Activated CD4-positive, CD25-positive, alpha-beta regulatory T cell treated with anti-CD3 and anti-CD28 coated beads, Interleukin-2, amount 50 U/mL, for 72 hours (primary cell): ENCODE measurements at regions not wholly inside any gene's neighbourhood (a gene's known extent, or its start where the extent isn't known, plus 50 kb on each side); places are given as distances from the start of the nearest gene placed in this dataset.

Experiments used
- DNase-seq: peaks from one replicate; pipeline ENCODE4 v3.0.0; 2021

DNA sequence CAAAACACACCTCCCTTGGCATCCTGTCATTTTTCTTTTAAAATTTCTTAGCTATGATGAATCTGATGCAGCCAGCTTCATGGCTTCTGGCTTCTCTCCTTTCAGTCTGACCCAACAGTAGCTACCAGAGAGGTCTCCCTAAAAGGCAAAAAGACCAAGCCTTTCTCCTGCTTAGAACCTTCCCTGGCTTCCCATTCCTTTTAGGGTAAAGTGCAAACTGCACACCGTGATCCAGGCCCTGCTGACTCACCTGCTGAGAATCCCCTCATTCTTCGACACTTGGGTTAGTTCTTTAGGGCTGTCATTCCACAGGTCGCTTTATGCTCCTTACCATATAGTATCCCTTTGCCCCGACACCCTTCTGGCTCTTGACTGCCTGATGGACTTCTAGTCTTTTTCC is 362.4 kb downstream of the MIAT start:
- DNase-seq = no peak

DNA sequence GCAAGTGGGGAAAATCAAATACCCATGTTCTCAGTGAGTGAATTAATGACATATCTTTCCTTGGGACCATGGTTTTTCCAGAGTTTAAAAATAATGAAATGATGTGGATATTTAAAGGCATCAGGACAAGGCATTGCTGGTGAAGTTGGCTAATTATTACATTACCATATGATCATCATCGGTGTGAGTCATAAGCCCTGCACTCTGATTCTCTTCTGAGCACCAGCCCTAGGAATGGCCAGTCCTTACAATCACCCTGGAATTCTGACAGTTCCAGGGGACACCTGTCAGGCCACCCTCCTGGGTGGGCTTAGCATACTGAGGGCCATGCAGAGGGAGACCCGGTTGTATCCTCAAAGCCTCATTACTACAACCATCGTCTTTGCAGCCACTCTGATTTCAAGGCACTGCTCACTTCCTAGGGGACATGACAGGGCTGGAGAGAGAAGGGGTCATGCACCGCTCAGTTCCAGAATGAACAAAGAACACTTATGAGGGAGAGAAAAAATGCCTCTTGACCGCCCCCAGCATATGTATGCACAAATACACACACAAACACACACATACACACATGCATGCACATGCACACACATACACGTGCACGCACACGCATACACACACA is 365.0 kb downstream of the MIAT start:
- no peak for DNase-seq

DNA sequence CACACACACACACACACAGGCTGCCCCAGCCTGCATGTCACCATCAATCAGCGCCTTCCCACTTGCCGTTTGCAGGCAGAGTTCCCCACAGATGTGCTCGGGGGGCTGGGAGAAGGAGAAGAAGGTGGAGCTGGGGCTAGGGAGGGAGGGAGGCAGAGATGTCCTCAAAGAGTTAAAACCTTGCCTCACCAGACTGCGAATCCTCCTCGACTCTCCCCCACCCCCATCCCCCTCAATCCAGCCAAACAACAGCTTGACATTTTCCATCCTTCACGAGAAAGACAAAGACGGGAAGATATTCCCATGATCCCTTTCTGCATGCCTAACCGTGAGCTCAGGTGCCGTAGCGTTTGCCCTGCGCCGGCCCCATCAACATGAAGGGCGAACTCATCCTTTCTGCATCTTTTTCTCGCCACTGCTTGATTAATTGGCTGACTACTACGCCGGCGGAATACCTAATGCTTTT is 365.5 kb downstream of the MIAT start:
- no peak for DNase-seq

DNA sequence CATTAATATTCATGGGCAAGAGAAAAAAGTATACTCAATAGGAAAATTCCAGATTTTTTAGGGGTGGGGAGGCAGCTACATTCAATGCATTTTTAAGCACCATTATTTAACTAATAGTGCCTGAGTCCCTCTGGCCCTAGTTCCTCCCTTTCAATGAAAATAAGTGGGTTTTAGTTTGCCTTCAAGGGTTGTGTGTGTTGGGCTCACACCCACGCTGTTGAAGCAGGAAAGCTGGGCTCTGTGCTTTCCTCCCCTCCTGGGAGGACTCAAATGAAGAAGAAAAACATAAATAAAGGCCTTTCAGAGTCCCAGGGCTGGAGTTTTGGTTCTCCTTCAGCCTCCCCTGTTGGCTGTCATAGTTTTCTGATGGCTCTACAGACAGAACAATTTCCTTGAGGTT is 366.2 kb downstream of the MIAT start:
- no peak for DNase-seq

DNA sequence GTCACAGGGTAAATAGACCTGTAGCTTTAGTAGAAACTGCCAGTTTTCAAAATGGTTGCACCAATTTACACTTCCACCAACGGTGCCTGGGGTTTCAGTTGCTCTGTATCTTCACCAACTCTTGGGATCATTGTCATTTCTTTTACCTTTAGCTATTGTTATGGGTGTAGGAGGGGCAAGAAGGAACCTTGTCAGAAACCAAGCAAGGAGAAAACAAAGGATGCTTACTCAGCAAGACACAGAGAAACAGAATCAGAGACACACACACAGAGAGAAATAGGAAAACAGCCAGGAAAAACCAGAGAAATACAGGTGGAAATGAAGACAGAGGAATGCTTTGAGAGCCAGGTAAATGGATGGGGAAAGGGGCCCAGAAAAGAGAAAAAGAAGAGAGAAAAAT is 367.6 kb downstream of the MIAT start:
- DNase-seq = no peak

DNA sequence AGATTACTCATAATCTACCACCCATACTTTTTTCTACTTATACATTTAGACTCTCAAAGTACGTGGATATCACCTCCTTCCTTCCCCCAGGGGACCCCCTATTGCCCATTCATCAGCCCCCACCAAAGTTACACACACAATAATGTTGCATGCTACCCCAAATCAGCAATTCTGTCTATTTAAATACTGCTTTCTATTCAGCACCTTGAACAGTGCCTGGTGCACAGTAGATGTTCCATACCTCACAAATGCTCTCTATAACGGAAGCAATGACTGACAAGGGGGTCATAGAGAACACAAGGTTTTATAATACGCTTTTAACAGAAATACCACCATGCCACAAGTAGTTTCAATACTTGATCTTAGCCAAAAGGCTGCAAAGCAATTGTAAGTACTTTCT is 370.7 kb downstream of the MIAT start:
- no peak for DNase-seq

DNA sequence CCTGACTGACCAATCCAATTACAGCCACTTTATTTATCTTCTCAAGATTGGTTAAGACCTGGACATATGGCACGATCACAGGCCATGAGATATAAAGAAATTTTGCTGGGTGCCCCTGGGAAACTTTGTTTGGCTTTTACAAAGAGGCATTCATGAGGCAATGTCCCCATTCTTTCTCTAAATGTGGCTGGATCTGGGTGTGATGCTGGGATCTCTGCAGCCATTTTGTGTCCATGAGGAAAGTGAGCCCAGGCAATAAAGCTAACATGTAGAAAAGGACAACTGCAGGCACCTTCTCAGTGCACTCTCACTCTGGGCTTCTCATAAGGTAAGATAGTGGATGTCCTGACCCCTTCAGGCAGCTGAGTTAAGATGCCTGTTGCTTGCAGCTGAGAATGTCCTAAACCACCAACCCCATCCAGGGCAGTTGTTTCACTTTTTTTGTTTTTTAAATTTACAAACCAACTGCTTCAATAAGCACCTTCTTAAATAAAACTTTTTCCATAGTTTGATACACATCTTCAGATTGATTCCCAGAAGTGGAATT is 372.3 kb downstream of the MIAT start:
- DNase-seq = no peak

DNA sequence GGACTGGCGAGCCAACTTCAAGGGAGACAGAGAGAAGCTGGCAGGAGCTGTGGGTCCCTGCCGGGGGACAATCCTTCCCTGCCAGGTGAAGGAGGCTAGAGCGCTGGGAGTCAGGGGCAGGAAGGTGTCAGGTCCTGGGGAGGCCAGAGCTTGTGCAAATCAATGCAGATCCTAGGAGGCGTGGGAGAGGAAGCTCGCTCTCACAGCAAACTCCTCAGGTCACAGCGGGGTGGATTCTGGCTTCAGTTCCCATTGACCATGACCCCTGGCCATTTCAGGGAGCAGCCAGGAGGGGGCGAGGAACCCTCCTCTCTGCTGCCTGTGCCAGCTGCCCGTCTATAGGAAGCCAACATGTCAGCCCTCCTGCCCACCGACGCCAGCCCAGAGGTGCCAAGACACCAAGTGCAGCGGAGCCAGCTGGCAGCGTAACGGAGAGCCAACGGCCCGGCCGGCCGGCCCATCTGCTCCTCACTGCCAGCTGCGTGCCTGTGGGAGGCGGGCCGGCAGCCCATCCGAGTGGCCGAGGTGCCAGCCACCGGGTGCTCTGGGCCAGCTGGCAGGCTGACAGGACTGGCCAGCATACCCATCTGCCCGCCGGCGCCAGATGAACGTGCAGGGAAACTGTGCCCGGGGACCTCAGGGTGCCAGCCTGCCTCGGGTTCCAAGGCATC is 374.8 kb downstream of the MIAT start:
- no peak for DNase-seq

DNA sequence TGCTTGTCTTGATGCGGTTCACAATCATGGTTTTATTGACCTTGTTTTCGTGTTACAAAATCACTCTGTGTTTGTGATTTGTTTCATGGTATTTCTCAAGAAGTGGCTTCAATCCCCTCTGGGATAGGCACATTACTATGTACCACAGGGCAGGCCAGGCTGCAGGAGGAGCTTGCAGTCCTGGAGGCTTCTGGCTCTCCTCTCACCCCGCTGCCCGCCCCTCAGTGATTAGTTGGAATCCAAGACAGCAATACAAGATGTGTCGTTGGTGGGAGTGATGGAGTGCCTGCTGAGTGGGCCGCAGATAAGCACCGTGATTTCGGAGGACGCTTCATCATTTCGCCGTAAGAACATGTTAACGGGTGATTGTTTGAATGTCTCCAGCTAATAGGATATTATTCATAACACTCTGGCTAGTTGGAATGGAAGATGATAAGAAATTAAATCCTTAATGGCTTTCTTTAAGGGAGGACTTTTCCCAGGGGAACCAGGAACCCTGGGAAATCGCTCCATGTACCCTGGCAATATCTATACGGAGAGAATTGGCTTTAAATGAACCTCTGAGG is 384.4 kb downstream of the MIAT start:
- DNase-seq = no peak

DNA sequence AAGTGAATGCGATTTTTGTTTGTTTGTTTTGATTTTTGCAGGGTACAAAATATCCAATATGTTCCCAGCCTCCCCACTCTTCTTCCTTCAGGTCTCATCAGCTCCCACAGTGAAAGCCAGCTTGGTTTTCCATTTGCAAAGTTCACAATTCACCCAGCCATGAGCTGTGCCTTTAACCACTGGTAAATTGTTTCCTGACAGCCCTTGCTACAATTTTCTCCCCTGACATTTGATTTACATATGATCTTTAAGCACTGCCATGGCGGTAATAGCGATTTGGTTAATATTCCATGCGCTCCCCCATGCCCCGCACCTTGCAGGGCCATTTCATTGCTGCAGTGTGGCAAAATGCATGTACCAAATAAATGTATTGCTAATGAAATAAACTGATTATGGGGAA is 385.9 kb downstream of the MIAT start:
- DNase-seq = no peak

DNA sequence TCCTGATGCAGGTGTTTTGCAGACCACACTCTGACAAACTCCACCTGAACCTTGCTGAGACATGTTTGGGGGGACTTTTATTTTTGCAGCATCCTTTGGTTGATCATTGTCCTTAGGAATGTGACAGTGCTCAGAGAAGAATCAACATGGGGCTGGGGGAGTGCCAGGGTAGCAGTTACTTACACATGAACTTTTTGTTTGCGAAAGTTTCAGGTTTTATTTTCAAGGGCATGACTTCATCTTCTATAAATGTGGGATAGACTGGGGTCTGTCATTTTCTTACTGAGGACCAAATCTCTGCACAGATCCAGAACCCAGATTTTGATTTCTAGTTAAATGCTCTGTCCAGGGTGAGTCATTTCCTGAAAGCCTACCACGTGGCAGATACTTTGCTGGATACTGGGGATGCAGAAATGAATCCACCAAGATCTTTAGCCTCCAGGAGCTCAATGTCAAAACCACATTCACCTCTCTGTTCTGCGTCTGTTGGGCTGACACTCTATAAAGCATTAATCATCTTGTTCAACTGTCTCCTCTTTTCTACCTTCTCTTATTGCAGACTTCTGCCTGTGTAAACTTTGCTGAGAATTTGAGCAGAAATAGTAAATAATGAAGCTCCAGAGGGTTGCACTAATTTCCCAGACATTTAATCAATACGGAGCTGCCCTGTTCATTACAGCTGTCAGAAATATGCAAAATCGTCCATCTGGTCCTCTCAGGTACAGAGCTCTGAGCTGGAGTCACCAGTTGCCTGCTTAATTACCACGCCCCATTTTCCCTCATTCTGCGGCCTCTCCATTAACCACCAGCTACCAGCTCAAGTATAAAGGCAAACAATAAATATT is 387.9 kb downstream of the MIAT start:
- no peak for DNase-seq

DNA sequence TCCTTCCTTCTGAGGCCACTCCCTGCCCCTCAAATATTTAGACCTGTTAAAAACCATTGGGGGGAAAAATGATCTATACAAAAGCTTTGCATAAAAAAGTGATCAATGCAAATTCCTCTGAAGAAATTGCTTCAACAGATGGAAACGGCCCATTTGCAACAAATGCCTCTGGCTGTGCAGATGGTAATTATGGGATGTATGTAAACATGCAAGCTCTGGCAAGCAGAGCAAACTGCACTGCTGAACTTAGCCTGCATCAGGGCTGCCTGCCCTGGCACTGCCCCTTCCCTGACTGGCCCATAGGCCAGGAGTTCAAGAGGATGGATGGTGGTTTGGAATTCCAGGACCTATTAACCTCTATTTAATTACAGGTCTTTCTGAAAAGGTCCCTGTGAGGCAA is 388.7 kb downstream of the MIAT start:
- no peak for DNase-seq

DNA sequence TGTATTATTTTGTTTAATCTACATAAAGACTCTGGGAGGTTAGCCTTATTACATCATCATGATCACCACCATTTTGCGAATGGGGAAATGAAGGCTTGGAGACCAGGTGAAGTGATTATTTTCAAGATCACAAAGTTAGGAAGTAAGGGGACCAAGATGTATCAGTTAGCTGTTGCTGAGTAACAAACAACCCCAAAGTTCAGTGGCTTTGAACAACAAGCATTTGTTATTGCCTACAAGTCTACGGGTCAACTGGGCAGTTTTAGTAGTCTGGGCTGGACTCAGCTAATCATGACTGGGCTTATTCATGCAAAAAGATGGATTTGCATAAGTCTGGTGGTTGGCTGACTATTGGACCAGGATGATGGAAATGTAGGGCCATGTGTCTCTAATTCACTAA is 389.2 kb downstream of the MIAT start:
- no peak for DNase-seq

DNA sequence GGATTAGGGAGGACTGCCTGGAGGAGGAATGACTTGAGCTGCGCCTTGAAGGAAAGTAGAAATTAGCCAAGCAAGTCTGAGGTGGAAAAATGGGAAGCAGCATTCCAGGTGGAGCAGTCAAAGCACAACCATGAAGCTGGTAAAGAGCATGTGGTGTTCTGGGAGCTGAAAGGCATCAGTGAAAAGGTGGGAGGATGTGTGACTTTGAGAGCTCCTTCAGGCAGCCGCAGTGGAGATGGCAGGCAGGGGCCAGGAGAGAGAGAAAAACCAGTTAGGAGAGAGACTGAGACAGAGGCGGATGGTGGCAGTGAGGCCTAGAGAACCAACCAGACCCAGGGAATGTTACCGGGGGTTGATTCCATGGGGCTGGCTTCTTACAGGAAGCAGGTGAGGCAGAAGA is 393.4 kb downstream of the MIAT start:
- DNase-seq = no peak

DNA sequence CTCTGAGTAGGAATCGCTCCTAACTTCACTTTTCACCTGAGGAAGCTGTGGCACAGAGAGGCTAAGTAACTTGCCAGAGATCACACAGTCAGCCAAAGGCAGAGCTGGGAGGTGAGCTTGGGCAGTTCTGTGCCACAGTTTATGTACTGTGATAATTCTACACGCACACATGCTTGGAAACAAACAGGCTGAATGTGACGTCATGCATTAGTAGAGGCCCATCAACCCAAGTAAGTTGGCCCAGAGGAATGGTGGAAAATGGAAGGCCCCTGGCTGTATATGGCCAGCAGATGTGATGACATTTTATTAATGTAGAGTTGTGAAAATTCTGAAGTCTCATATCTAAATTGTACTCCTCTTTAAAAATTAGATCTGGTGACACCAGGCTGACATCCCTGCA is 394.0 kb downstream of the MIAT start:
- DNase-seq = no peak

DNA sequence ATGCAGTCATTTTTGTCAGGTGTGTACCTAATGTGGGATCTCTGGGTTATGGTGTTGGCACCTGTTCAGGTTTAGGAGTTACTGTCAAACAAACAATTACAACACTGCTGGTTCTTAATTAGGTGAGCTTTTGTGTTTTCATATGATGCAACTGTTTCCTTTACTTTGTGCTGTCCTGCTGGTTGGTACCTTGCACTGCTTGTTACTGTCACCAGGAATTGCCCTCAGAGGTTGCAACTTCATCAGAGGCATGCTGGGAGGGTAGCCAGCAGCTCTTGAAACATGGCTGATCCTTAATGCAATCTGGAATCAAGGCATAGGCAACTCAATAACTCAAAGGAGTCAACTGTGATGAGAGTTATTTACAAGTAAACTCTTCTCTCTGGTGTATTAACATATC is 400.3 kb downstream of the MIAT start:
- DNase-seq = no peak

DNA sequence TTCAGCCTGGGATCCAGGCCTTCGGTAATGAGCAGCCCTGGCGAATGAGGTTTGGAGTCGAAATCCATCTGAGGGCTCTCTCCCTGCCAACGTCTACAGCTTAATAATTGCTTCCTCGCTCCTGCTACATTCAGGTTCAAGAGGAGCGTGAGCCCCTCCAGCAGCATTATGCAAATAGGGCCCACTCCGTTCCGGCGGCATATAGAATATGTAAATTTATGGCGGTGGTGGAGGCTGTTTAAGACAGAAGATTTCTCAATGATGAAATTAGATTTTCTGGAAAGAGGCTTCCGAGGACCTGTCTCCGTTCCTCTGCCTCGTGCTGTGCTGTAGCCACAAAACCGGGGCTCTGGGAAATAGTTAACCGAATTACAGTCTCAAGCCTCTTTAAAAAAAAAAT is 402.8 kb downstream of the MIAT start:
- DNase-seq = no peak

DNA sequence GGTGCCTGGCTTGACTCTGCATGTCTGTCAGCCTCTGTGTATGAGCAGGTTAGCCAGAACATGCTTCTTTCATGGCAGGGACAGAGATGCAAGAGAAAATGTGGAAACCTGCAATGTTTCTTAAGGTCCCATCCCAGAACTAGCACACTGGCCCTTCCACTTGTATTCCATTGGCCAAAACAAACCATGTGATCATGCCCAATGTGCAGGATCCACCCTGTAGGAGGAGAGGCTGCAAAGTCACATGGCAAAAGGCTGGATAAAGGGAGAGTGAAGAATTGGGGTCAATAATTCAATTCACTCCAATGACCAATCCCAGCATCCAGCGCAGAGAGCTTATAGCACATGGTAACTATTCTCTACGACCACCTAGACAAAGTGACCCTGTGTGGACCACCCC is 405.5 kb downstream of the MIAT start:
- DNase-seq = no peak

DNA sequence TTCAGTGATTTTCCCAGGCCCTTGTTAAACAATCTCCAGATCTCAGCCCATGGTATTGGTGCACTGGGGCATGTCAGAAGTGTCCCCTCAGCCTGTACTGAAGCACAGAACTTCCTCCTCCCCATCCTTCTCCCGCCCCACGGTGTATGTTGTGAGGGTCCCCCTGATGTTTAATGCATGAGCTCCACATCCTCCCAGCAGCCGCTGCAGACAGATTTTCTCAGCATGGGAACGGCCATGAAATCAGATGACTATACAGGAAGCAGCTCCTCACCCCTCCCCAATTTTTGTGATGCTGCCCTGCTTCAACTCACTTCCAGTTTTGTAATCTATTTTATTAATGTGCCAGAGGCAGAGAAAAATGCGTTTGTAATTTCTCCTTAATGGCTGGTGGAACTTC is 406.0 kb downstream of the MIAT start:
- DNase-seq = no peak

DNA sequence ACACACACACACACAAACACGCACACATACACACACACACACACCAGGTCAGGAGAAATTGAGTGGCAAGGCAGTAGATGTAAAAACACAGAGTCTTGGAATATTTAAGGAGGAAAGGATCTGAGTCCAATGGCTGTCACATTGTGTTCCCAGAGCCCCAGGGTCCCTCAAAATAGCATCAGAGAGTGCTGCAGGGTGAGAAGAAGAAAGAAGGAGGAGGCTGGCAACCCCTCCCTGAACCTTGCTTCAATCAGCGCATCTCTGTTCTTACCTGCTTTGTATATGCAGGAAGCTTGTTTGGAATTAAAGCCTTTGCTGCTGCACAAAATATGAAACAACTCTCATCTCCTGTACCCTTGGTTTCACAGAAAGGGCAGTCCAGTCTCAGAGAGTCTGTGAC is 406.5 kb downstream of the MIAT start:
- DNase-seq = no peak

DNA sequence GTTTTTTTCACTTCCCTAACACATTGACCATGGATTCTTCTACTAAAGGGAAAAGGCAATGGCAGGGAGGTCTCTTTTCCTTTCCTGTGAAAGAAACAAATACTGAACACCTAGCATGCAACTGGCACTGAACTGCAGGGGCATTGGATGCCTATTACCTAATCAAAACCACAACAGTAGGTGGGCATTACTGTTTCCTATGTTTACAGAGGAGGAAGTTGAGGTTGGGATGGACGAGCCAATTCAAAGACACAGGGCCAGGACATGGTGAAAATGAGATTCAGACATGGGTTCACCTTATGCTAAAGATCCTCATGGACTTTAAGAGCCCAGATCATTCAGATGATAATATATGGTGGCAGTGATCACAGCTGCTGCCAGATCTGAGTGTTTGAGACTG is 407.0 kb downstream of the MIAT start:
- DNase-seq = no peak

DNA sequence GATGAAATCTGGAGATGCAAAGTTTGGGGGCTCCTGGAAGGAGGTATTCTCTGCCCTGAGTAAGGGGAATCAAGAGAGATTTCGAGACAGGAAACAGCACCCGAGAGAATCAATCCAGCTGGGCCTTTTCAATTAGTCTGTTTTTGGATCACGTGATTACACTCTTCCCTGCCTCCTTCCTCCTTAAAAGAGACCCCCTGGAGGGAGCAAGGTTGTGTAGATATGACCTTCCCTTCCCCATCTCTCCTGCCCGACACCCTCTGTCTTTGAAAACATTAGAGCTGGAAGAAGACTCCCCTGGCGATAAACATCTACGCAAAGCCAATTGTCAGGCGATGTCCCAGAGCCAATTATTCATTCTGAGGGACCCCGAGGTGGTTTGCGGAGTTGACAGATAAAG is 407.9 kb downstream of the MIAT start:
- DNase-seq = no peak

DNA sequence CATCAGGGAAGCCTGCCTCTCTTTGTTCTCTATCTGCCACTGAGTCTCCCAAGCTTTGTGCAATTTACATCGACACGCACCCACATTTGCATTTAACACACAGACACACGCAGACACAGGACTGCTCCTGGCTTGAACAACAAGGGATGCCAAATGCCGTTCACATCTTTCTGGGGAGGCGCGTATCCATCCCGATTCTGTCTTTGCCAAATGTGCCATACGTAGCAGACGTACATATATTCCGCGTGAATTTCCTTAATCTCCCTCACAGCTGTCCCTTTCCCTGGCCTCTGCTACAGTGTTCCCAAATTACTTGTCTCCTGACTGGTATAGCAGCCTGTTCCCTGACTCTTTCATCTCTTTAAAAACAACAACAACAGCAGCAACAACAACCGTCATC is 409.5 kb downstream of the MIAT start:
- DNase-seq = no peak

DNA sequence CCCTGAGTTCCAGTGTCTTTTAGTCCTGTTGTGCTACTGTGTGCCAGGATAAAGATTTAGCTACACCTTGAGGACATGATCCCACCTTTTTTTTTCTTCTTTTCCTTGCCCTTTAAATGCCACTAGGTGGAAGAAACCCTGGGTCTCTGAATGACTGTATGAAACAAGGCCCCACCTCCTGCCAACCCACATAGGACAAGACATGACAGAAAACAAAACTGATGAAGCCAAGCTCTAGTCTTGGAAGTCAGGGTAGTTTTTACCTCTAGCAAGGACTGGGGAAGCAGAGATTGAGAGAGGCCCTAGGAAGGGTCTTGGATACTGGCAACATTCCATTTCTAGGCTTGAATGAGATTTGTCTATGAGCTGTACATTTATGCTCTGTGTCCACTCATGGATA is 410.7 kb downstream of the MIAT start:
- DNase-seq = no peak
